ENCODE measurements at regions not wholly inside any gene's neighbourhood (a gene's known extent, or its start where the extent isn't known, plus 50 kb on each side); places are given as distances from the start of the nearest gene placed in this dataset.

- no peak for DNase-seq
- no peak for TF ChIP-seq POLR2A (IDR thresholded peaks at IDR 0.05; ENCODE audit: low read length)
- TF ChIP-seq GATA1 (IDR thresholded peaks at IDR 0.05; ENCODE audit: low read depth, low read length), result no peak
Measured at GRCh38 chr4:110837896-110838450, 215.1 kb upstream of the PITX2 start.

- TF ChIP-seq GATA1 (IDR thresholded peaks at IDR 0.05; ENCODE audit: low read depth, low read length) (no peak), POLR2A (IDR thresholded peaks at IDR 0.05; ENCODE audit: low read length) (no peak)
- no peak for DNase-seq
Measured at GRCh38 chr4:110840221-110840654, 217.4 kb upstream of the PITX2 start.

- TF ChIP-seq GATA1 (IDR thresholded peaks at IDR 0.05; ENCODE audit: low read depth, low read length) (no peak), POLR2A (IDR thresholded peaks at IDR 0.05; ENCODE audit: low read length) (no peak)
- no peak for DNase-seq
Measured at GRCh38 chr4:110848787-110849186, 225.9 kb upstream of the PITX2 start.

GRCh38 chr4:110849461-110849860 is 226.6 kb upstream of the PITX2 start:
- TF ChIP-seq POLR2A (IDR thresholded peaks at IDR 0.05; ENCODE audit: low read length), result no peak
- no peak for TF ChIP-seq GATA1 (IDR thresholded peaks at IDR 0.05; ENCODE audit: low read depth, low read length)
- DNase-seq, result no peak

GRCh38 chr4:110850461-110851442 is 227.9 kb upstream of the PITX2 start:
- no peak for TF ChIP-seq GATA1 (IDR thresholded peaks at IDR 0.05; ENCODE audit: low read depth, low read length)
- no peak for DNase-seq

- DNase-seq, result no peak
- TF ChIP-seq GATA1 (IDR thresholded peaks at IDR 0.05; ENCODE audit: low read depth, low read length), result no peak
- no peak for TF ChIP-seq POLR2A (IDR thresholded peaks at IDR 0.05; ENCODE audit: low read length)
Measured at GRCh38 chr4:110851989-110852388, 229.1 kb upstream of the PITX2 start.

- no peak for DNase-seq
Measured at GRCh38 chr4:110852793-110853192, 229.9 kb upstream of the PITX2 start.

GRCh38 chr4:110853242-110853641 is 230.4 kb upstream of the PITX2 start:
- DNase-seq, result no peak
- TF ChIP-seq GATA1 (IDR thresholded peaks at IDR 0.05; ENCODE audit: low read depth, low read length), result no peak
- no peak for TF ChIP-seq POLR2A (IDR thresholded peaks at IDR 0.05; ENCODE audit: low read length)

More at GRCh38 chr4:110852793-110853192, 229.9 kb upstream of the PITX2 start:
- no peak for TF ChIP-seq POLR2A (IDR thresholded peaks at IDR 0.05; ENCODE audit: low read length)
- no peak for TF ChIP-seq GATA1 (IDR thresholded peaks at IDR 0.05; ENCODE audit: low read depth, low read length)

GRCh38 chr4:110854021-110854678 is 231.3 kb upstream of the PITX2 start:
- DNase-seq, result no peak

GRCh38 chr4:110860125-110860524 is 237.2 kb upstream of the PITX2 start:
- no peak for TF ChIP-seq POLR2A (IDR thresholded peaks at IDR 0.05; ENCODE audit: low read length)
- no peak for TF ChIP-seq GATA1 (IDR thresholded peaks at IDR 0.05; ENCODE audit: low read depth, low read length)
- DNase-seq, result no peak

More at GRCh38 chr4:110854021-110854678, 231.3 kb upstream of the PITX2 start:
- no peak for TF ChIP-seq POLR2A (IDR thresholded peaks at IDR 0.05; ENCODE audit: low read length)
- TF ChIP-seq GATA1 (IDR thresholded peaks at IDR 0.05; ENCODE audit: low read depth, low read length), result no peak

- no peak for DNase-seq
- TF ChIP-seq GATA1 (IDR thresholded peaks at IDR 0.05; ENCODE audit: low read depth, low read length), result no peak
Measured at GRCh38 chr4:110860901-110861300, 238.0 kb upstream of the PITX2 start.

- DNase-seq, result no peak
- TF ChIP-seq GATA1 (IDR thresholded peaks at IDR 0.05; ENCODE audit: low read depth, low read length) (no peak), POLR2A (IDR thresholded peaks at IDR 0.05; ENCODE audit: low read length) (no peak)
Measured at GRCh38 chr4:110865611-110866259, 242.9 kb upstream of the PITX2 start.

- no peak for DNase-seq
Measured at GRCh38 chr4:110867251-110867960, 244.5 kb upstream of the PITX2 start.

More at GRCh38 chr4:110867251-110867960, 244.5 kb upstream of the PITX2 start:
- TF ChIP-seq GATA1 (IDR thresholded peaks at IDR 0.05; ENCODE audit: low read depth, low read length) (no peak), POLR2A (IDR thresholded peaks at IDR 0.05; ENCODE audit: low read length) (no peak)
